ENCODE measurements at regions not wholly inside any gene's neighbourhood (a gene's known extent, or its start where the extent isn't known, plus 50 kb on each side); places are given as distances from the start of the nearest gene placed in this dataset.

DNA sequence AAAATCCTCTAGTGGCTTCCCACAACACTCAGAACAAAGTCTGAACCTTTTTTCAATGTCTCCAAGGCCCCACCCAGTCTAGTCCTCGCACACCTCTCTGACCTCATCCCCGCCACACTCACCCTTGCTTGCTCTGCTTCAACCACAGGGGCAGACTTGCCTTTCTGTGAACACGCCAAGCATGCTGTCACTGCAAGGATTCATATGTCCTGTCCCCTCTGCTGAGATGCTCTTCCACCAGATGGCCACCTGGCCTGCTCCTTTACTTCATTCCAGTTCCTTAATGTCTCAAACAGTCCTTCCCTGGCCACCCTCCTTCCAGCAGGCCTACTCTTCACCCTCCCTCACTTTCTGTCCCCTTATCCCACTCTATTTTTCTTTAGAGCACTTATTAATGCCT, 60.6 kb upstream of the ARHGAP20 start:
- Histone ChIP-seq H2BK5ac (ENCODE audit: insufficient read length, low read length) (no peak overlapping the region), H3K23ac (ENCODE audit: insufficient read length, low read depth, low read length) (no peak overlapping the region), H2AK5ac (ENCODE audit: insufficient read length, low read length) (no peak overlapping the region), H3K56ac (ENCODE audit: insufficient read length, low read depth, low read length) (no peak overlapping the region), H2BK20ac (ENCODE audit: low read depth, low read length, poor library complexity, severe bottlenecking) (no peak overlapping the region), H3K4me2 (ENCODE audit: insufficient read depth, insufficient read length, low read length) (no peak overlapping the region), H2BK15ac (ENCODE audit: low read depth, low read length) (no peak overlapping the region), H3K18ac (ENCODE audit: insufficient read length, low read depth, low read length) (no peak overlapping the region), H3K23me2 (ENCODE audit: insufficient read length, low read depth, low read length, poor library complexity, severe bottlenecking) (no peaks in the 10 kb centered on the region), H2AFZ (ENCODE audit: low read length) (no peak overlapping the region), H3K4me1 (ENCODE audit: insufficient read depth, low read length) (no peaks in the 10 kb centered on the region), H3K9me3 (ENCODE audit: control insufficient read depth, low read depth, low read length) (no peaks in the 10 kb centered on the region), H3K9ac (ENCODE audit: extremely low read depth, insufficient read length, low read length) (no peak overlapping the region), H3K27ac (ENCODE audit: insufficient read length, low read depth, low read length) (no peak overlapping the region), H4K8ac (replicated peaks; ENCODE audit: insufficient read length, low read depth, low read length) (no peak overlapping the region), H3T11ph (ENCODE audit: low read length) (no peak overlapping the region), H3K27me3 (ENCODE audit: insufficient read depth, low read length) (no peaks in the 10 kb centered on the region), H3K79me2 (ENCODE audit: insufficient read depth, low read length) (no peaks in the 10 kb centered on the region), H2BK12ac (ENCODE audit: insufficient read length, low read depth, low read length) (no peak overlapping the region), H4K5ac (ENCODE audit: insufficient read length, low read depth, low read length) (no peak overlapping the region), H2BK120ac (ENCODE audit: low read depth, low read length, poor library complexity, severe bottlenecking) (no peak overlapping the region), H3K14ac (ENCODE audit: insufficient read depth, low read length) (no peak overlapping the region), H4K91ac (ENCODE audit: insufficient read length, low read depth, low read length) (no peak overlapping the region), H3K4ac (ENCODE audit: low read depth, low read length) (no peak overlapping the region), H4K20me1 (ENCODE audit: control insufficient read depth, insufficient read depth, insufficient read length) (no peaks in the 10 kb centered on the region), H3K79me1 (ENCODE audit: insufficient read depth, low read depth, low read length, poor library complexity, severe bottlenecking) (no peaks in the 10 kb centered on the region)
- no peaks in the 10 kb centered on the region for H3K4me1 Mint-ChIP-seq
- no peak; the same call in 2 of the 3 replicates for TF ChIP-seq CTCF (conservative IDR thresholded peaks at IDR 0.05)
- H3K9me3 Mint-ChIP-seq = no peaks in the 10 kb centered on the region; a peak in 1 of 5 replicates
- DNase-seq = no peak
- no peak overlapping the region; a peak in 1 of 7 replicates for H3K27ac Mint-ChIP-seq
- no CpG with 5 or more reads among the region's 3 CpGs for WGBS (ENCODE audit: extremely low coverage, insufficient read length, low lambda C conversion rate)
- H3K27me3 Mint-ChIP-seq (ENCODE audit: low read depth) = peaks cover 1% of the 10 kb centered on the region; the same call in 1 of the 2 replicates
- H3K36me3 Mint-ChIP-seq (ENCODE audit: insufficient read depth in 1 of 3, low read depth in 3 of 3) = no peaks in the 10 kb centered on the region
- no peak overlapping the region for H3K4me3 Mint-ChIP-seq
